Upper lobe of left lung (tissue), 6 donors: ENCODE measurements at regions not wholly inside any gene's neighbourhood (a gene's known extent, or its start where the extent isn't known, plus 50 kb on each side); places are given as distances from the start of the nearest gene placed in this dataset.

Experiments
- ATAC-seq, 2 donors: fragments of 200-7000 bp; cut with Tn5 transposase; one replicate each; pipeline ENCODE4 v1.9.1; 2022; ENCODE audit warnings: mild to moderate bottlenecking in 2 of 2, moderate library complexity in 2 of 2; ENCODE audit not compliant: low FRiP score in 2 of 2
- DNase-seq, 2 donors: peaks; one replicate each; pipeline ENCODE4 v3.0.0-alpha.2; 2019 to 2020
- H3K27ac ChIP-seq, 4 donors: fragments of 200-600 bp; sonication (generic); one replicate each; pipeline ENCODE4 v1.5.1; 2016 to 2019
- H3K27me3 ChIP-seq, 4 donors: fragments of 200-600 bp; sonication (generic); one replicate each; pipeline ENCODE4 v1.5.1; 2017 to 2019
- H3K36me3 ChIP-seq, 4 donors: fragments of 200-600 bp; sonication (generic); one replicate each; pipeline ENCODE4 v1.5.1; 2016 to 2019
- H3K4me1 ChIP-seq, 4 donors: fragments of 200-600 bp; sonication (generic); one replicate each; pipeline ENCODE4 v1.5.1; 2018 to 2019
- H3K4me3 ChIP-seq, 4 donors: fragments of 200-600 bp; sonication (generic); one replicate each; pipeline ENCODE4 v1.5.1; 2017 to 2019; ENCODE audit warnings: mild to moderate bottlenecking in 2 of 4, moderate library complexity in 1 of 4
- H3K9me3 ChIP-seq, 4 donors: fragments of 200-600 bp; sonication (generic); one replicate each; pipeline ENCODE4 v1.5.1; 2018 to 2019
- EP300 ChIP-seq, 4 donors: sonication (generic); formaldehyde crosslinking; IDR thresholded peaks; one replicate each; pipeline ENCODE4 v1.5.1; 2017; ENCODE audit warnings: antibody characterized with exemption in 4 of 4, control low read depth in 2 of 4
- POLR2A ChIP-seq, 4 donors: fragments of 450-650 bp; IDR thresholded peaks; one replicate each; pipeline ENCODE4 v1.5.1; 2016 to 2017; ENCODE audit warnings: antibody characterized with exemption in 4 of 4, mild to moderate bottlenecking in 2 of 4
- POLR2AphosphoS5 ChIP-seq, 2 donors: sonication (generic); formaldehyde crosslinking; IDR thresholded peaks; one replicate each; pipeline ENCODE4 v1.5.1; 2017; ENCODE audit warnings: antibody characterized with exemption in 2 of 2
- WGBS, 2 donors: methylation state at CpG; one replicate each; pipeline ENCODE4 v1.1.5; 2017 to 2018; 5-methylcytosine and 5-hydroxymethylcytosine counted together
- TF ChIP-seq, protein P1 (sequence below), 6 experiments: fragments of 450-650 bp in 4 of 6; fragments of 200-600 bp in 2 of 6; sonication (generic) in 2 of 6; IDR thresholded peaks; one replicate each; pipeline ENCODE4 v1.5.1; 2016 to 2019; ENCODE audit warnings: antibody characterized with exemption in 6 of 6
- donor health status: DM: no; HTN: no; CAD: no; lungs with moderate emphysema.
- donor health status: DM: no; HTN: yes; CAD: no; lungs with severe emphysema.

DNA sequence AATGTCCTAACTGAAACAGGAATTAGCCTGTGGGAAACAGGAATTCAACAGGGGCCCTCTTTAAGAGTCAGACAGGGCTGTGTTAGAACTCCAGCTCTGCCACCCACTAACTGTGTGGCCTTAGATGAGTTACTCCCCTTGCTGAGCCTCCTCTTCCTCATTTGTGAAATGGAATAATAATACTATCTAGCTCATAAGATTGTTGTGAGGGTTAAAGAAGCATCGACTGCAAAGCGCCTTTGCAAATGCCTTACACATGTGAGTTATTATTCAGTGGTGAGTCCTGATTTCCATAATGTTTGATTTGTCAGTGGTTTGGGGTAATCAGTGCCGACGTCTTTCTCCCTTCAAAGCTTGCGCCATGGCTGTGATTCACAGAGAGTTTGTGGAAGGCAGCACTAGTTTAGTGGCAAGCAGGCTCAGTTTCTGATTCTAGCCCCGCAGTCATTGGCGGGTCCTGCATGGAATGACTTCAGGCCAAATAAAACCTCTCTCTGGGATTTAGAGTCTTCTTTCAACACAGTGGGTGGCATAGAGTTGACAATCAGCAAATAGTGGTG is 388.5 kb downstream of the PLPP3 start:
- TF ChIP-seq, protein P1, sequence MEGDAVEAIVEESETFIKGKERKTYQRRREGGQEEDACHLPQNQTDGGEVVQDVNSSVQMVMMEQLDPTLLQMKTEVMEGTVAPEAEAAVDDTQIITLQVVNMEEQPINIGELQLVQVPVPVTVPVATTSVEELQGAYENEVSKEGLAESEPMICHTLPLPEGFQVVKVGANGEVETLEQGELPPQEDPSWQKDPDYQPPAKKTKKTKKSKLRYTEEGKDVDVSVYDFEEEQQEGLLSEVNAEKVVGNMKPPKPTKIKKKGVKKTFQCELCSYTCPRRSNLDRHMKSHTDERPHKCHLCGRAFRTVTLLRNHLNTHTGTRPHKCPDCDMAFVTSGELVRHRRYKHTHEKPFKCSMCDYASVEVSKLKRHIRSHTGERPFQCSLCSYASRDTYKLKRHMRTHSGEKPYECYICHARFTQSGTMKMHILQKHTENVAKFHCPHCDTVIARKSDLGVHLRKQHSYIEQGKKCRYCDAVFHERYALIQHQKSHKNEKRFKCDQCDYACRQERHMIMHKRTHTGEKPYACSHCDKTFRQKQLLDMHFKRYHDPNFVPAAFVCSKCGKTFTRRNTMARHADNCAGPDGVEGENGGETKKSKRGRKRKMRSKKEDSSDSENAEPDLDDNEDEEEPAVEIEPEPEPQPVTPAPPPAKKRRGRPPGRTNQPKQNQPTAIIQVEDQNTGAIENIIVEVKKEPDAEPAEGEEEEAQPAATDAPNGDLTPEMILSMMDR (IDR thresholded peaks at IDR 0.05) = no peak
- TF ChIP-seq POLR2AphosphoS5 (IDR thresholded peaks at IDR 0.05) (no peak), EP300 (IDR thresholded peaks at IDR 0.05) (no peak), POLR2A (IDR thresholded peaks at IDR 0.05) (no peak)
- Histone ChIP-seq H3K27ac (no peak overlapping the region), H3K9me3 (no peaks in the 10 kb centered on the region), H3K4me1 (peaks cover 0 to 13% (median 5%) of the 10 kb centered on the region in 4 donors), H3K36me3 (no peaks in the 10 kb centered on the region), H3K4me3 (no peak overlapping the region), H3K27me3 (no peaks in the 10 kb centered on the region)
- 80 to 86% methylated on average over 7 of the region's 7 CpGs for WGBS, 2 donors
- DNase-seq = no peak
- peak in 1 of 2 donors; percentile 42 for ATAC-seq

DNA sequence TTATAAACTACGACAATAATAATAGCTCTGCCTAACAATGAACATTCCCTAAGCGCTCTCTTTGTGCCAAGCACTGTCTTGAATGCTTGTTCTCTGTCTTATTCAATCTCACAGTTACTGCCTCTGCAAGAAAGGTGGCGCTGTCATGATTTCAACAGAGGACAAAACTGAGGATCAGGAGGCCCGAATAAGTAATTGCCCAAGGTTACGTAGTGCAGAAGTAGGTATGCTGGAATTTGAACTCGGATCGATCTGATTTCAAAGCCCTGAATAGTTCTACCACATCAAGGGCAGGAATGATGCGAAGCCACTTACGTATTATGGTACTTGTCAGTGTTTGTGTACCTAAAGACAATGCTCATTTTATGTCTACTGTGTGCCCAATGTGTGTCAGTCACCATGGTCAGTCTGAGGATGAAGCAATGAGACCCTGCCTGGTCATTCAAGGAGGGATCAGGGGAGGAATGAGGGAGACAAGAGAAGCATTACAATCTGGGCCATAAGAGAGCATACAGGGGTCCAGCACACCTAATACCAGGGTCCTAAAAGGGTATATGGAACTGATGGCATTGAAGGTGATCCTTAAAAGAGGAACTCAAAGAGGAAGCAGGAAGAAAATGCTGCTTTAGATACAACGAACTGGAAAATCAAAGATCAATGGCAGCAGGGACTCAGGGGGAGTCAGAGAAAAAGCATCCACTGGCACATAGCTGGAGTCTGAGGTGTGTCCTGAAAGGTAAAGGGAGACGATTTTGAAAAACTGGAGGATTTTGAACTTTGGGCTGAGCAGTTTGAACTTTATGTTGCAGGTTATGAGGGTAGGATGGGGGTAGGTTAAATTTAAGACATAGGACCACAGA is 389.2 kb downstream of the PLPP3 start:
- Histone ChIP-seq H3K27me3 (no peaks in the 10 kb centered on the region), H3K4me1 (peaks cover 0 to 13% (median 5%) of the 10 kb centered on the region in 4 donors), H3K4me3 (no peak overlapping the region), H3K36me3 (no peaks in the 10 kb centered on the region), H3K9me3 (no peaks in the 10 kb centered on the region), H3K27ac (no peak overlapping the region)
- no peak for TF ChIP-seq POLR2AphosphoS5 (IDR thresholded peaks at IDR 0.05)
- TF ChIP-seq, protein P1 (IDR thresholded peaks at IDR 0.05) = peak in 5 of 6 experiments; percentile 12 to 36 (median 24)
- TF ChIP-seq POLR2A (IDR thresholded peaks at IDR 0.05) = no peak
- no peak for TF ChIP-seq EP300 (IDR thresholded peaks at IDR 0.05)
- WGBS, 2 donors = 68% methylated on average over 11 of the region's 11 CpGs
- DNase-seq = no peak
- ATAC-seq = no peak

DNA sequence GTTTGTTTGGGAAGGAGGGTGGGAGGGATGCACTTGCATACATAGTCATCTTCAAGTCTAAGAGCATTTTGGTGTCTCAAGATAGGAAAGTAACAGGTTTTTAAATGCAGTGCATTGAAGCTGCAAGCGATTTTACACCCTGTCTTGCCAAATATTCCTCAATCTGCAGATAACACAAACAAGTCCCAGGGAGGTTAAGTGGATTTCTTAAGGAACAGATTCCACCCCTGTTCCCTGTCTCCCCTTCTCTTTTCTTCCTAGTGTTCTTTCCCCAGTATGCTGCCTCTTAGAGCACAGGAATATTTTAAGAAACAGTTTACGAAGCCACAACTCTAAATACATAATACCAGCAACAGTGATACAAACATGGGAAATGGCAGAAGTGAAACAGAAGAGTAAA is 389.9 kb downstream of the PLPP3 start:
- Histone ChIP-seq H3K36me3 (no peaks in the 10 kb centered on the region), H3K9me3 (no peaks in the 10 kb centered on the region), H3K4me1 (peaks cover 0 to 13% (median 5%) of the 10 kb centered on the region in 4 donors), H3K27me3 (no peaks in the 10 kb centered on the region), H3K27ac (no peak overlapping the region), H3K4me3 (no peak overlapping the region)
- no peak for DNase-seq
- WGBS, 2 donors = 45 to 59% methylated on average over 2 of the region's 2 CpGs
- ATAC-seq = no peak
- TF ChIP-seq POLR2A (IDR thresholded peaks at IDR 0.05) (no peak), POLR2AphosphoS5 (IDR thresholded peaks at IDR 0.05) (no peak), EP300 (IDR thresholded peaks at IDR 0.05) (no peak)
- TF ChIP-seq, protein P1 (IDR thresholded peaks at IDR 0.05) = no peak

DNA sequence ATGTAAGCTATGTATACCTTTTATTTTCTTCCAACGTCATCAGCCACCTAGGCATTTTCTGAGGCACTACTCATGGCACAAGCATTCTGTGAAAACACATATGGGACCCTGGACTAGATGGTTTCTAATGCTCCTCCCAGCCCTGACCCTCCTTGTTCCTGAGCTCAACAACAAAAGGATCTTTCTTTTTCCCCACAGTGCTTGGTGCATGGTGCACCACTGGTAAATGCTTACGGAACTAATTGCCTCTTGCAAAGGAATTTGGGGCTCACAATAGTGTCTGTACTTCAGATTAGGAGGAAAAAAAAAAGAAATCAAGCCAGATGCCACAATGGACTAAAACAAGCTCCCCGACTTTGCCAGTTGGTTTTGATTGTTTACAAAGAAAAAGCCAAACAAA is 390.5 kb downstream of the PLPP3 start:
- Histone ChIP-seq H3K27me3 (no peaks in the 10 kb centered on the region), H3K4me3 (no peak overlapping the region), H3K9me3 (no peaks in the 10 kb centered on the region), H3K4me1 (peaks cover 0 to 13% (median 5%) of the 10 kb centered on the region in 4 donors), H3K36me3 (no peaks in the 10 kb centered on the region), H3K27ac (no peak overlapping the region)
- no peak for ATAC-seq
- TF ChIP-seq, protein P1 (IDR thresholded peaks at IDR 0.05) = no peak
- TF ChIP-seq POLR2AphosphoS5 (IDR thresholded peaks at IDR 0.05) (no peak), POLR2A (IDR thresholded peaks at IDR 0.05) (no peak), EP300 (IDR thresholded peaks at IDR 0.05) (no peak)
- no peak for DNase-seq
- WGBS, 2 donors = 71 to 75% methylated on average over 3 of the region's 3 CpGs
